Retinal pigment epithelial cell (primary cell): ENCODE measurements at regions not wholly inside any gene's neighbourhood (a gene's known extent, or its start where the extent isn't known, plus 50 kb on each side); places are given as distances from the start of the nearest gene placed in this dataset.
A peak's percentile ranks its signal among the peaks of the same experiment; 100 is the strongest.

ENCODE experiments used
- DNase-seq: peaks from one replicate; pipeline ENCODE4 v3.0.0-alpha.2; 2010; ENCODE audit warnings: low read depth
- H3K4me3 ChIP-seq: 2 replicates; pipeline ENCODE4 v1.5.1; 2011; ENCODE audit warnings: mild to moderate bottlenecking, low read length, control low read depth, moderate library complexity
- TF ChIP-seq, protein P1 (sequence below): conservative IDR thresholded peaks from 2 replicates; pipeline ENCODE4 v1.5.1; 2011; ENCODE audit warnings: low read depth, low read length, control low read depth, inconsistent platforms

DNA sequence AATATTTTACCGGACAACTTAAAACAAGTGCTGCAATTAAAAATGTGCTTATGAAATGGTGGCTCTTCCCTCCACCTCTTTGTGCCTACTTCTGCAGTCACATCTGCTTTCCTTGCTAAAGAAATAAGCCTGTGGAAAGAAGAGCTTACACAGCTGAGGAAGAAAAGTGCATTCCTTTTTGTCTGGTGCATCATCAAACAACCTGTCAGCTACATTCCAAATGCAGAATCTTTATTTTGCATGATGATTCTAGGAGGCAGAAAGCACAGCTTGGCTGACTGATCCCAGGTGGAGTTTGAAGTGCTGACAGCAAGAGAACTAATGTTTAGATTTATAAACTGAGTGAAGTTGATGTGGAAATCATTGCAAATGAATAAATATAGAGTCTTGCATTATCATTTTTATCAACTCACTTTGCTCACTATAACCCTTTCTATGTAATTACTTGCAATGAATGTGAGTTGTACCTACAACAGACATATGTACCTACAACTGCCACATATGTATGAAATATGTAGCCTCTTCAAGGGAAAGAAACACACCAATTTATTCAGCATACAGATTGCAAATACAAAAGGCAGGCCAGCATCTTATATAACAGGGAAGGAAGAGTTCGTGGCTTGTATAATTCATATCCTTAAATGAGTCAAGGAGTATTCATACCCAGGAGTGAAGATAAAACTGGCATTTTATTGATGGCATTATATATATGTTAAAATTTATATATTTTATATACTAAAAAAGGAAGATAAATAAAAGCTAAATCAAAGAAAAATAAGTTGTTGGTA is 223.4 kb upstream of the MCHR2 start:
- no peak overlapping the region for H3K4me3 ChIP-seq
- no peak for DNase-seq
- TF ChIP-seq, protein P1, sequence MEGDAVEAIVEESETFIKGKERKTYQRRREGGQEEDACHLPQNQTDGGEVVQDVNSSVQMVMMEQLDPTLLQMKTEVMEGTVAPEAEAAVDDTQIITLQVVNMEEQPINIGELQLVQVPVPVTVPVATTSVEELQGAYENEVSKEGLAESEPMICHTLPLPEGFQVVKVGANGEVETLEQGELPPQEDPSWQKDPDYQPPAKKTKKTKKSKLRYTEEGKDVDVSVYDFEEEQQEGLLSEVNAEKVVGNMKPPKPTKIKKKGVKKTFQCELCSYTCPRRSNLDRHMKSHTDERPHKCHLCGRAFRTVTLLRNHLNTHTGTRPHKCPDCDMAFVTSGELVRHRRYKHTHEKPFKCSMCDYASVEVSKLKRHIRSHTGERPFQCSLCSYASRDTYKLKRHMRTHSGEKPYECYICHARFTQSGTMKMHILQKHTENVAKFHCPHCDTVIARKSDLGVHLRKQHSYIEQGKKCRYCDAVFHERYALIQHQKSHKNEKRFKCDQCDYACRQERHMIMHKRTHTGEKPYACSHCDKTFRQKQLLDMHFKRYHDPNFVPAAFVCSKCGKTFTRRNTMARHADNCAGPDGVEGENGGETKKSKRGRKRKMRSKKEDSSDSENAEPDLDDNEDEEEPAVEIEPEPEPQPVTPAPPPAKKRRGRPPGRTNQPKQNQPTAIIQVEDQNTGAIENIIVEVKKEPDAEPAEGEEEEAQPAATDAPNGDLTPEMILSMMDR, result no peak

DNA sequence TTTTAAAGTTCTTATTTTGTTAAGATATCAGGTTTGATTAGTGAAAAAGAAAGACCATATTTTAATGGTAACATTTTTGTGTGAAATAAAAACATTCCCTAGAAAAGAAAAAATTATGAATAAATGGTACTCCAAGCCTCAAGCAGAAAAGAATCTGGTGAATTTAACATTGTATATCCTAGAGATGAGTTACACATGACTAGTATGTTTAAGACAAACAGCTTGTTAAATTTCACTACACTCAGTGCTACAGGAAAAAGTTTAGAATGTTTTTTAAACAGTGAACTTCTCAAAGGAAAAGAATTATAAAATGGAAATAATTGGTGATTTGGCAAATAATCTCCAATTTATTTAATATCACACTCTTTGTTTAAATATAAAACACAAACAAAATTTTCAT is 222.7 kb upstream of the MCHR2 start:
- no peak for DNase-seq
- no peak overlapping the region for H3K4me3 ChIP-seq
- TF ChIP-seq, protein P1, result no peak

DNA sequence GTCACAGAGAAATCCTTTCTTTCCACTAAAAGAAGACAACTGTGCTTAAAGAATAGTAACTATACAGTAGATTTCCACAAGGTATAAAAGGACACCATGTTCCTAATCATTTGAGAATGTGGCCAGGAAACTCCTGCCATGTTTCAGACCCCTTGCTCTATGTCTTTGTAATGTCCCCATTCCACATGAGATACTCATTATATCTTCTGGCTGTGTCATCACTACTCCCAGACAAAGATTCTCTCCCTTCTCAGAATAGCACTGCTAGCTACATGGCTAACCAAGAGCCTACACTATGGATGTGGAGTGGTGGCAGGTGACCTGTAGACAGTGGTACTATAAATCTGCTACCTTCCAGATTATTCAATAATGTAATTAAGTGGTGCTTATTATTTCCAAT is 218.1 kb upstream of the MCHR2 start:
- TF ChIP-seq, protein P1, result no peak
- no peak for DNase-seq
- no peak overlapping the region for H3K4me3 ChIP-seq

DNA sequence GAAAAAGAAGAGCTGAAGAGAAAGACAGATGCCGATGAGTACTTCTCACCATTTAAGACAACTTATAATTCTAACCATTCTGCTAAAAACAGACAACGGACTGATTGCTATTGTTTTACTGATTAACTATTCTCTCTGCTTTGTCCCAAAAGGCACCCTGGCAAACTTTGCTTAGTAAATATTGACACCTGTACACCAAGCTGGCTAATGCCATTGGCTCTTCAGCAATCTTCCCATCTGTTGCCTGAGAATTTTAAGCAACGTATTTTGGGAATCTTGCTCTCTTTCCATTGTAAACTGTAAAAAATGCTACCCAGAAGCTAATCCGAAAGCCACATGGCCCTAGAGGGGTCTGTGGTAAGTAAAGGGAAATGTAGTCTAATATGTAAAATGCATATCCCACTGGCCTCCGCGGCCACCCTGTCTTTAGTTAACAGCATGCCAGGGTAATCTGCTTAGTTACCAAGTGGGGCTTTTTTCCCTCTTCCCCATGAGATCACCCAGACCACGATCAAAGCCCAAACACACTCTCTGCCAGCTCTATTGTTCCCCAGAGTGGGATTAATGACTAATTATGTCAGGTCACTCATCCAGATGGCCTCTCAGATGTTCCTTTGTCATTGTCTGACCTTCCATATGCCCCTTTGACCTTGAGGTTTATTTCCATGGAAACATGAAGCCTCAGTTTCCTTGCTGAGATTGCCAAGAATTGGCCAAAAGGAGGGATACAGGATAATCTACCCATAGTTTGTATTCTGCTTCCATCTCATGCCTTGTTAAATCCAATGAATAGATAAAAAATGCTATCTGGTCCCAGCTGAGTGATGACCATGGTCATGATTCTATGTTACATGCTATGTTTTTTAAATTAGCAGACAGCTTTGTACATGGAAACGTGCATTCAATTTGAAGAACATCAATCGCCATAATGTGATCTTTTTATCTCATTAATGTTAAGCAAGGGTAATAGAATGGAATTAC is 216.4 kb upstream of the MCHR2 start:
- no peak for DNase-seq
- TF ChIP-seq, protein P1, result no peak
- H3K4me3 ChIP-seq, result no peak overlapping the region

DNA sequence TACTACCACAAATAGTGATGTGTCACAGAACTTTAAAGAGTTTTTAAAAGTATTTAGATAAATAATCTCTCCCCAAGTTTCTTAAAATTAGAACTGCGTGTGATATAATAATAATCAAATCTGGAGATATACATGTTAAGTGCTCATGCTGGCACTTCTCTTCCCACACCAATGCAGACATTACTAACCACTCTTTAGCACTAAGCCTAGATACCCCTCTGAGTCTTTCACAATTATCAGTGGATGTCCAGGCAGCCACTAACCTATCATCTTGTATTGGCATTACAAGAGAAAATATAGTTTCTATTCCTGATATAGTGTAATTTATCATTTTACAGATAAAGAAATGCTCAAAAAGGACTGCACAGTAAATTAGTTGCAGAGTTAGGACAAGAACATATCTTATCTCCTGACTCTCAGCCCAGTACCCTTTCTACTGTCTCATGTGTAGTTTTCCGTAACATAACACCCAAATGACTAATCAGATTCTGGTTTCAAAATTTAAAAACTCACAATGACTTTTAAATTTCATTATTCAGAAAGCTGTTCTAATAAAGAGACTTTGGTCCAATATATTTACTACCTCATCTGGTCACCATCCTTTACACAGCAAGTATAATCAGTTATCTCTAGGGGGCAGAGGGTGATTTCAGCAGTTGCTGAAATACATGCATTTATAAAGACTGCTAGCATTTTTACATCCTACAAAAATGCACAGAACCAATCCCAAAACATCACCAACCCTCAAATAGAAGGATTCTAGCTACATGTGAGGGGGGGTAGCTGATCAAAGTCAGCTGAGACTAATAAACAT is 215.5 kb upstream of the MCHR2 start:
- DNase-seq, result no peak
- TF ChIP-seq, protein P1, result no peak
- H3K4me3 ChIP-seq, result no peak overlapping the region

DNA sequence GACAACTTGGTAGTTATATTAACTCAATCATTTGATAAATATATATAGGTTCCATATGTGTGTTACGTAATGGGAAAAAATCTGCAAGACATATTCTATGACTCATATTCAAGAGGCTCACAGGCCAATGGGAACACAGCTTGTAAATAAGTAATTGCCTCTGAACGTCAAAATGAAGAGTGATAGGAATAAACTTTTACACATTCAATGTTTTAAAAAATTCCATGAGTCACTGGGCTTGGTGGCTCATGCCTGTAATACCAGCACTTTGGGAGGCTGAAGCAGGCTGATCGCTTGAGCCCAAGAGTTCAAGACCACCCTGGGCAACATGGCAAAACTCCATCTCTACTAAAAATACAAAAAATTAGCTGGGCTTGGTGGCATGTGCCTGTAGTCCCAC is 209.4 kb upstream of the MCHR2 start:
- TF ChIP-seq, protein P1, result no peak
- DNase-seq, result peak; percentile 91
- H3K4me3 ChIP-seq, result no peak overlapping the region
